ENCODE measurements at regions not wholly inside any gene's neighbourhood (a gene's known extent, or its start where the extent isn't known, plus 50 kb on each side); places are given as distances from the start of the nearest gene placed in this dataset.
"Not testable (repeated sequence)": the region's sequence is repeated elsewhere in the genome, so short reads cannot be mapped to it uniquely, and the experiment has no call there.

GRCh38 chr4:66972087-66972486 is 573.2 kb downstream of the CENPC start:
- Histone ChIP-seq H3K9ac (ENCODE audit: low read depth, low read length) (no peak overlapping the region), H3K4me1 (ENCODE audit: insufficient read depth, low read length) (no peaks in the 10 kb centered on the region), H3K36me3 (ENCODE audit: insufficient read depth, low read length) (no peaks in the 10 kb centered on the region), H3K9me3 (ENCODE audit: control insufficient read depth, insufficient read depth, low read length) (no peaks in the 10 kb centered on the region)

- H3K9ac ChIP-seq (ENCODE audit: low read depth, low read length) = no peak overlapping the region
- H3K36me3 ChIP-seq (ENCODE audit: insufficient read depth, low read length) = no peaks in the 10 kb centered on the region
- H3K9me3 ChIP-seq (ENCODE audit: control insufficient read depth, insufficient read depth, low read length) = no peaks in the 10 kb centered on the region
- H3K4me1 ChIP-seq (ENCODE audit: insufficient read depth, low read length) = no peaks in the 10 kb centered on the region
These were observed 580.8 kb downstream of the CENPC start for GRCh38 chr4:66964467-66964866.

GRCh38 chr4:66963084-66963483 is 582.2 kb downstream of the CENPC start:
- H3K36me3 ChIP-seq (ENCODE audit: insufficient read depth, low read length) = no peaks in the 10 kb centered on the region
- H3K9me3 ChIP-seq (ENCODE audit: control insufficient read depth, insufficient read depth, low read length) = no peaks in the 10 kb centered on the region
- no peak overlapping the region for H3K9ac ChIP-seq (ENCODE audit: low read depth, low read length)
- no peaks in the 10 kb centered on the region for H3K4me1 ChIP-seq (ENCODE audit: insufficient read depth, low read length)

- H3K9me3 ChIP-seq (ENCODE audit: control insufficient read depth, insufficient read depth, low read length) = no peaks in the 10 kb centered on the region
- no peak overlapping the region for H3K9ac ChIP-seq (ENCODE audit: low read depth, low read length)
- H3K36me3 ChIP-seq (ENCODE audit: insufficient read depth, low read length) = no peaks in the 10 kb centered on the region
- H3K4me1 ChIP-seq (ENCODE audit: insufficient read depth, low read length) = no peaks in the 10 kb centered on the region
These were observed 586.1 kb downstream of the CENPC start for GRCh38 chr4:66959207-66959606.

- H3K4me1 ChIP-seq (ENCODE audit: insufficient read depth, low read length) = no peaks in the 10 kb centered on the region
- no peaks in the 10 kb centered on the region for H3K9me3 ChIP-seq (ENCODE audit: control insufficient read depth, insufficient read depth, low read length)
- H3K9ac ChIP-seq (ENCODE audit: low read depth, low read length) = no peak overlapping the region
- no peaks in the 10 kb centered on the region for H3K36me3 ChIP-seq (ENCODE audit: insufficient read depth, low read length)
These were observed 588.5 kb downstream of the CENPC start for GRCh38 chr4:66956852-66957251.

- no peaks in the 10 kb centered on the region for H3K36me3 ChIP-seq (ENCODE audit: insufficient read depth, low read length)
These were observed 588.9 kb downstream of the CENPC start for GRCh38 chr4:66956426-66956825.

GRCh38 chr4:66955784-66956183 is 589.5 kb downstream of the CENPC start:
- no peaks in the 10 kb centered on the region for H3K9me3 ChIP-seq (ENCODE audit: control insufficient read depth, insufficient read depth, low read length)
- H3K36me3 ChIP-seq (ENCODE audit: insufficient read depth, low read length) = no peaks in the 10 kb centered on the region
- H3K4me1 ChIP-seq (ENCODE audit: insufficient read depth, low read length) = no peaks in the 10 kb centered on the region
- H3K9ac ChIP-seq (ENCODE audit: low read depth, low read length) = no peak overlapping the region

More at GRCh38 chr4:66956426-66956825, 588.9 kb downstream of the CENPC start:
- H3K9ac ChIP-seq (ENCODE audit: low read depth, low read length) = no peak overlapping the region
- no peaks in the 10 kb centered on the region for H3K4me1 ChIP-seq (ENCODE audit: insufficient read depth, low read length)
- no peaks in the 10 kb centered on the region for H3K9me3 ChIP-seq (ENCODE audit: control insufficient read depth, insufficient read depth, low read length)

GRCh38 chr4:66949419-66949818 is 595.9 kb downstream of the CENPC start:
- Histone ChIP-seq H3K9me3 (ENCODE audit: control insufficient read depth, insufficient read depth, low read length) (no peaks in the 10 kb centered on the region), H3K36me3 (ENCODE audit: insufficient read depth, low read length) (no peaks in the 10 kb centered on the region), H3K9ac (ENCODE audit: low read depth, low read length) (no peak overlapping the region), H3K4me1 (ENCODE audit: insufficient read depth, low read length) (no peaks in the 10 kb centered on the region)

- H3K4me1 ChIP-seq (ENCODE audit: insufficient read depth, low read length) = no peaks in the 10 kb centered on the region
- no peaks in the 10 kb centered on the region for H3K9me3 ChIP-seq (ENCODE audit: control insufficient read depth, insufficient read depth, low read length)
These were observed 598.5 kb downstream of the CENPC start for GRCh38 chr4:66946761-66947160.

GRCh38 chr4:66943112-66943511 is 602.2 kb downstream of the CENPC start:
- Histone ChIP-seq H3K4me1 (ENCODE audit: insufficient read depth, low read length) (no peaks in the 10 kb centered on the region), H3K9ac (ENCODE audit: low read depth, low read length) (no peak overlapping the region), H3K36me3 (ENCODE audit: insufficient read depth, low read length) (no peaks in the 10 kb centered on the region), H3K9me3 (ENCODE audit: control insufficient read depth, insufficient read depth, low read length) (no peaks in the 10 kb centered on the region)

More at GRCh38 chr4:66946761-66947160, 598.5 kb downstream of the CENPC start:
- Histone ChIP-seq H3K9ac (ENCODE audit: low read depth, low read length) (no peak overlapping the region), H3K36me3 (ENCODE audit: insufficient read depth, low read length) (no peaks in the 10 kb centered on the region)

GRCh38 chr4:66931981-66932380 is 613.3 kb downstream of the CENPC start:
- H3K4me1 ChIP-seq (ENCODE audit: insufficient read depth, low read length); H3K9me3 ChIP-seq (ENCODE audit: control insufficient read depth, insufficient read depth, low read length); H3K9ac ChIP-seq (ENCODE audit: low read depth, low read length); H3K36me3 ChIP-seq (ENCODE audit: insufficient read depth, low read length): not testable (repeated sequence)

GRCh38 chr4:66930206-66930605 is 615.1 kb downstream of the CENPC start:
- Histone ChIP-seq H3K4me1 (ENCODE audit: insufficient read depth, low read length) (no peaks in the 10 kb centered on the region), H3K9me3 (ENCODE audit: control insufficient read depth, insufficient read depth, low read length) (no peaks in the 10 kb centered on the region), H3K9ac (ENCODE audit: low read depth, low read length) (no peak overlapping the region), H3K36me3 (ENCODE audit: insufficient read depth, low read length) (no peaks in the 10 kb centered on the region)

GRCh38 chr4:66929748-66930147 is 615.6 kb downstream of the CENPC start:
- Histone ChIP-seq H3K9me3 (ENCODE audit: control insufficient read depth, insufficient read depth, low read length) (no peaks in the 10 kb centered on the region), H3K4me1 (ENCODE audit: insufficient read depth, low read length) (no peaks in the 10 kb centered on the region), H3K9ac (ENCODE audit: low read depth, low read length) (no peak overlapping the region), H3K36me3 (ENCODE audit: insufficient read depth, low read length) (no peaks in the 10 kb centered on the region)

GRCh38 chr4:66928881-66929280 is 616.4 kb downstream of the CENPC start:
- H3K4me1 ChIP-seq (ENCODE audit: insufficient read depth, low read length); H3K36me3 ChIP-seq (ENCODE audit: insufficient read depth, low read length); H3K9ac ChIP-seq (ENCODE audit: low read depth, low read length); H3K9me3 ChIP-seq (ENCODE audit: control insufficient read depth, insufficient read depth, low read length): not testable (repeated sequence)

GRCh38 chr4:66927937-66928336 is 617.4 kb downstream of the CENPC start:
- H3K9ac ChIP-seq (ENCODE audit: low read depth, low read length) = no peak overlapping the region
- H3K9me3 ChIP-seq (ENCODE audit: control insufficient read depth, insufficient read depth, low read length) = no peaks in the 10 kb centered on the region
- no peaks in the 10 kb centered on the region for H3K36me3 ChIP-seq (ENCODE audit: insufficient read depth, low read length)
- no peaks in the 10 kb centered on the region for H3K4me1 ChIP-seq (ENCODE audit: insufficient read depth, low read length)

- Histone ChIP-seq H3K36me3 (ENCODE audit: insufficient read depth, low read length) (no peaks in the 10 kb centered on the region), H3K9ac (ENCODE audit: low read depth, low read length) (no peak overlapping the region), H3K9me3 (ENCODE audit: control insufficient read depth, insufficient read depth, low read length) (no peaks in the 10 kb centered on the region), H3K4me1 (ENCODE audit: insufficient read depth, low read length) (no peaks in the 10 kb centered on the region)
These were observed 618.6 kb downstream of the CENPC start for GRCh38 chr4:66926687-66927086.
